ENCODE measurements at regions not wholly inside any gene's neighbourhood (a gene's known extent, or its start where the extent isn't known, plus 50 kb on each side); places are given as distances from the start of the nearest gene placed in this dataset.

GRCh38 chr6:37561361-37561760 lies 61.7 kb upstream of the CCDC167 start:
- DNase-seq (ENCODE audit: low read depth) = no peak
- no peak overlapping the region for H3K4me3 ChIP-seq (ENCODE audit: low read depth, low read length)
- no peak for TF ChIP-seq CTCF (conservative IDR thresholded peaks at IDR 0.05; ENCODE audit: low read depth, low read length)

DNA sequence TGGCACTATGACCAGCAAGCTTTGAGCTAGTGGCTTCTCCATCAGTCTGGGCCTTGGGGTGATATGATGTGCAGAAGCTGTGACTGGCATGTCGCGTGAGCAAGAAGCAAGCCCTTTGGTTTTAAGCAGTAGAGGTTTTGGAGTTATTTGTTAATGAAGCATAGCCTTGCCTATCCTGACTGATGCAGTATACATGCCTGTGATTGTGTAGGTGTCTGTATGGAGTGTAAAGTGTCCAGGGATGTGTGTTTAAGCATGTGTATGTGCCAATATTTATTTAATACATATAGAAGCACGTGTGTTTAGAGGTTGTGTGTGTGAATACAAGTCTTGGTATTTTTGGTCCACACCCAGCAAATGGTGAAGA lies 61.0 kb upstream of the CCDC167 start:
- no peak overlapping the region for H3K4me3 ChIP-seq (ENCODE audit: low read depth, low read length)
- no peak for TF ChIP-seq CTCF (conservative IDR thresholded peaks at IDR 0.05; ENCODE audit: low read depth, low read length)
- no peak for DNase-seq (ENCODE audit: low read depth)

DNA sequence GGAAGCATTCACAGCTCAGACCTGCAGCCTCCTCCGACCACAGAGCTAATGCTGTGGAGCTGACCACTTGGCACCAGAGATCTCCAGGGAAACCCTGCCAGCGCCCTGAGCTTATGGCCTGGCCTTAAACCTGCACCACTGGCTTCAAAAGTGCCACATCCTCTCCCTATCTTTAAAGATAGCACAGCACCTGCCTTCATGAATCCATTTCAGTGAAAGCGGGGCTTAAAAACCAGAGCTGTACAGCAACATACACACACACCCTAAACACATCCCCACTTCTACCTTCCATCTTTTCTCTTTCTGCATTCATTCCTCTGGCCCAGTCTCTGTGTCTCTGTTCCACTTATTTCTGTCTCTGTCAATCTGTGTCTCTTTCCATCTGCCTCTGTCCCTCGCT lies 59.8 kb upstream of the CCDC167 start:
- no peak for TF ChIP-seq CTCF (conservative IDR thresholded peaks at IDR 0.05; ENCODE audit: low read depth, low read length)
- no peak overlapping the region for H3K4me3 ChIP-seq (ENCODE audit: low read depth, low read length)
- no peak for DNase-seq (ENCODE audit: low read depth)

DNA sequence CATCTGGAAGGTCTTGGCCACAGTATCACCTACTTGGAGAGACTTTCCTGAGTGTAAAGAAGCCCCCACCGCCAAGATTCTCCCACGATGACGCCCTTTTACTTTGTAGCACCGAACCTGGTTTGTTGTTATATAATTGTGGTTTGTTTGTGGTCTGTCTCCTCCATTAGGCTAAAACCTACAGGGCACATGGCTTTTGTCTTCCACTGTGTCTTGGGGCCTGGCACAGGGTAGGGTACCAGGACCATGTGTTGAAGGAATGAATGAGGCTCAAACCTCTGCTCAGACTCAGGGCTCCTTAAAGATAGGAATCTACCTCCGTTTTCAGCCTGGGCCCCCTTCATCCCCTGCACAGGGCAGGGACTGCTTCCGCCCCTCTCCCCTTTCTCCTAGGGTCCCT lies 59.4 kb upstream of the CCDC167 start:
- TF ChIP-seq CTCF (conservative IDR thresholded peaks at IDR 0.05; ENCODE audit: low read depth, low read length) = no peak
- DNase-seq (ENCODE audit: low read depth) = no peak
- no peak overlapping the region for H3K4me3 ChIP-seq (ENCODE audit: low read depth, low read length)

DNA sequence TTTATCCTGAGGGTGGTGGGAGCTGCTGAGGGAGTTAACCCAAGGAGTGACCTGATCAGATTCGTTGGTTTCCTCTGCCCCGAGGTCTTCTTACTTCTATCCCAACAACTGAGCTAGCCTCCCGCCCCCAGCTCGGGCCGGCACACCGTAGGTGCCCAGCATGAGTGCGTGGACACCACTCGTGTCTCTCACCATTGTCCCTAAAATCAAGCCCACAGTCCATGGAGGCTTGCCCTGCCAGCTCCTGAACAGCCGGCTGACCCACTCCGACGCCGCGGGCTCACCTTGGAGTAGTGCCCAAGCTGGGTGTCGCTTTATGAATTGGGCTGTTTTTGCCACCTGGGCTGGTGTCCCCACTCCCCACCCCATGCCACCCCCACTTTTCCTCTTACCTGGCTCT lies 59.0 kb upstream of the CCDC167 start:
- no peak for TF ChIP-seq CTCF (conservative IDR thresholded peaks at IDR 0.05; ENCODE audit: low read depth, low read length)

DNA sequence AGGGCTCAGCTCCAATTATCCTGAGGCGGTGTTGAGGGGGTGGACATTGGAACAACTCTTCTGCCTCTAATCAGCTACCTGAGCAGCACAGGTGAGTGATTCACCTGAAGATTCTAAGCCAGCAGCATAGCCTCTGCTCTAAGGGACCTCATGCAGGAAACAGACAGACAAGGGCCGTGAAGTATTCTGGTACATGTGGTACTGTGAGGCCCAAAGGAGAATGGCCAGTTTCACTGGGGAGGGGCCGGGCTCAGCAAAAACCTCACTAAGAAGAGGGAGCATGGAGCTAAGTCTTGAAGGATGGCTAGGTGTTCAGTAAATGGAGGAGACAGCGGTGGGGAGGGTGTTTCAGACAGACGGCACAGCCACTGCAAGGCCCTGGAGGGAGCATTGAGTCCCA lies 58.5 kb upstream of the CCDC167 start:
- no peak for TF ChIP-seq CTCF (conservative IDR thresholded peaks at IDR 0.05; ENCODE audit: low read depth, low read length)

More for the DNA sequence above, 59.0 kb upstream of the CCDC167 start:
- H3K4me3 ChIP-seq (ENCODE audit: low read depth, low read length) = no peak overlapping the region
- DNase-seq (ENCODE audit: low read depth) = no peak

GRCh38 chr6:37557645-37558114 lies 58.0 kb upstream of the CCDC167 start:
- TF ChIP-seq CTCF (conservative IDR thresholded peaks at IDR 0.05; ENCODE audit: low read depth, low read length) = no peak
- H3K4me3 ChIP-seq (ENCODE audit: low read depth, low read length) = no peak overlapping the region
- no peak for DNase-seq (ENCODE audit: low read depth)

More for the DNA sequence above, 58.5 kb upstream of the CCDC167 start:
- no peak for DNase-seq (ENCODE audit: low read depth)
- H3K4me3 ChIP-seq (ENCODE audit: low read depth, low read length) = no peak overlapping the region

Data from choroid plexus epithelial cell (primary cell).